C4-2B (cell line): ENCODE measurements at regions not wholly inside any gene's neighbourhood (a gene's known extent, or its start where the extent isn't known, plus 50 kb on each side); places are given as distances from the start of the nearest gene placed in this dataset.

Source experiments
- CTCF ChIP-seq: fragments of 450-650 bp; conservative IDR thresholded peaks from 2 replicates; pipeline ENCODE4 v1.5.1; 2017; ENCODE audit warnings: mild to moderate bottlenecking
- ZFX ChIP-seq: fragments of 450-650 bp; IDR thresholded peaks from 2 replicates; pipeline ENCODE4 v1.6.1; 2017

GRCh38 chr17:74130841-74131240 lies 72.6 kb upstream of the RPL38 start:
- TF ChIP-seq CTCF (no peak), ZFX (no peak)
